ENCODE measurements at regions not wholly inside any gene's neighbourhood (a gene's known extent, or its start where the extent isn't known, plus 50 kb on each side); places are given as distances from the start of the nearest gene placed in this dataset.
"Not testable (repeated sequence)": the region's sequence is repeated elsewhere in the genome, so short reads cannot be mapped to it uniquely, and the experiment has no call there.

DNA sequence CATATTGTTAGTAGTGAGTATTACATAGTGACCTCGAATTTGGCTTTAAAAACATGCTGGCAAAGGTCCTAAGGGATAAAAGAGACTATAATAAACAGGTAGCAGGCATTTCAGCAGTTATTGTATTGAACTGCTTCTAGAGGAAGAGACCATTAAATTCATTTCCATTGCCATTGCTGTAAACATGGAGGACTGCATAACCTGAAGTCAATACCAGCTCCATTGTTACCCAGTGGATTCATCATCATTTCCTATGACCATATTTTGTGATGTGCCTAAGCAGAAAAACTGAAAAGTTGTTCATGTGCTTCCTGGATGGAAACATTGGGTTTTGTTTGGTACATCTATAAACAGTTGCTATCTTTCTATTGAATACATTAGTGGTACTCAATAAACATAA is 482.5 kb upstream of the UBE2E2 start:
- Histone ChIP-seq H3K27me3 (ENCODE audit: insufficient read depth, low read length) (no peaks in the 10 kb centered on the region), H3K4me1 (ENCODE audit: insufficient read depth, low read length) (no peaks in the 10 kb centered on the region), H3K4me3 (ENCODE audit: low read length) (no peak overlapping the region), H3K27ac (ENCODE audit: low read length) (no peak overlapping the region), H3K36me3 (ENCODE audit: insufficient read depth, low read depth, low read length) (no peaks in the 10 kb centered on the region), H3K9me3 (ENCODE audit: insufficient read depth, low read depth, low read length) (no peaks in the 10 kb centered on the region), H3K9ac (ENCODE audit: low read depth, low read length) (no peak overlapping the region)

DNA sequence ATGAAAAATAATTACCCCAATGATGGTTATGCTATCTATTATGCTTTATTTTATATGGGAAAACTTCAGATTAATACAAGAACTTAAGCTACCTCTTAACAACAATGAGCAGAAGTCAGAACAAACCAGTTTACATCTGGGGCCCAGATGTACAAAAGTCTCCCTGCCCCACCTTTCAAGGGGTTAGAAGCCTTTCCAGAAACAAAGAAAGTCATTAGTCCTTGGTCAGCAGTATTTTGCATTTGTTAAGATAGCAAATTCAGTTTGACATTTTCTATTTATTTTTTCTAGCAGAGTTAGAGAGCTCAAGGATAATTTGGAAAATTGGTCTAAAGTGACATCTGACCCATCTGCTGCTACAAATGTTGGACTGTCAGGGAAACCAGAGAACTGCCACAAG is 478.7 kb upstream of the UBE2E2 start:
- Histone ChIP-seq H3K9ac (ENCODE audit: low read depth, low read length) (no peak overlapping the region), H3K4me3 (ENCODE audit: low read length) (no peak overlapping the region), H3K9me3 (ENCODE audit: insufficient read depth, low read depth, low read length) (no peaks in the 10 kb centered on the region), H3K27ac (ENCODE audit: low read length) (no peak overlapping the region), H3K27me3 (ENCODE audit: insufficient read depth, low read length) (no peaks in the 10 kb centered on the region), H3K4me1 (ENCODE audit: insufficient read depth, low read length) (peaks cover 4% of the 10 kb centered on the region; the same call in 1 of the 2 replicates), H3K36me3 (ENCODE audit: insufficient read depth, low read depth, low read length) (no peaks in the 10 kb centered on the region)

DNA sequence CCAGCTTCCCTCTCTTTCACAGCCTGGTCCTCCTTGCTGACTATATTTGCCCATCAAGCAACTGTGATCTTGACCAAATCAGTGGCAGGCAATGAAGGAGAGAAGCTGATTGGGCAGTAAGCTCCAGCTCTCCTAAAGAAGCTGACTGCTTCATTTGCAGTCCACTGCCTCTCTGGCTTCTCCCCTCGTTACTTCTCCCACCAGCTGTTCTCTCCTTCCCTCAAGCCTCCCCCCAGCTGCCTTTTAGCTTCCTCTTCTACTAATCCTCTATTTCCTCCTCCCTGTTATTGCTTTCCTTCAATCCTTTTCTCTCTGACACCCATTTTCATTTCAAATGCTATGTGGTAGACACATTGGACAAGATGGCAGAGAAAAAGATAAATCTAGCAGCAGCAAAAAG is 474.7 kb upstream of the UBE2E2 start:
- Histone ChIP-seq H3K27ac (ENCODE audit: low read length) (no peak overlapping the region), H3K9me3 (ENCODE audit: insufficient read depth, low read depth, low read length) (no peaks in the 10 kb centered on the region), H3K4me3 (ENCODE audit: low read length) (no peak overlapping the region), H3K36me3 (ENCODE audit: insufficient read depth, low read depth, low read length) (no peaks in the 10 kb centered on the region), H3K27me3 (ENCODE audit: insufficient read depth, low read length) (no peaks in the 10 kb centered on the region), H3K9ac (ENCODE audit: low read depth, low read length) (no peak overlapping the region), H3K4me1 (ENCODE audit: insufficient read depth, low read length) (peaks cover 4% of the 10 kb centered on the region; the same call in 1 of the 2 replicates)

DNA sequence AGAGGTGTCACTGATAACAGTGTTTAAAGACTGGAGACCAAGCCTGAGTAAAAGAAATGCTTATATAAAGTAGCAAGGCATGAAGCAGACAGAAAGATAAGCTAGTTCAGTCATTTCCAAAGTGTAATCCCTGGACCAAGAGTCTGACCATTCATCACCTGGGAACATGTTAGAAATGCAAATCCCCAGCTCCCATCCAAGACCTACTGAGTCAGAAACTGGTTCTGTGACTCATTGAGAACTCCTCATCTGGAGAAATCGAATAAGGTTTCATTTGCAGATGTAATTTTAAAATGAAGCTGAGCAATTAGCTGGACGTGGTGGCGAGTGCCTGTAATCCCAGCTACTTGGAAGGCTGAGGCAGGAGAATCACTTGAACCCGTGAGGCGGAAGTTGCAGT is 473.9 kb upstream of the UBE2E2 start:
- no peak overlapping the region for H3K9ac ChIP-seq (ENCODE audit: low read depth, low read length)
- peaks cover 4% of the 10 kb centered on the region; the same call in 1 of the 2 replicates for H3K4me1 ChIP-seq (ENCODE audit: insufficient read depth, low read length)
- H3K36me3 ChIP-seq (ENCODE audit: insufficient read depth, low read depth, low read length), result no peaks in the 10 kb centered on the region
- no peaks in the 10 kb centered on the region for H3K9me3 ChIP-seq (ENCODE audit: insufficient read depth, low read depth, low read length)
- H3K27me3 ChIP-seq (ENCODE audit: insufficient read depth, low read length), result no peaks in the 10 kb centered on the region
- no peak overlapping the region for H3K4me3 ChIP-seq (ENCODE audit: low read length)
- no peak overlapping the region for H3K27ac ChIP-seq (ENCODE audit: low read length)

DNA sequence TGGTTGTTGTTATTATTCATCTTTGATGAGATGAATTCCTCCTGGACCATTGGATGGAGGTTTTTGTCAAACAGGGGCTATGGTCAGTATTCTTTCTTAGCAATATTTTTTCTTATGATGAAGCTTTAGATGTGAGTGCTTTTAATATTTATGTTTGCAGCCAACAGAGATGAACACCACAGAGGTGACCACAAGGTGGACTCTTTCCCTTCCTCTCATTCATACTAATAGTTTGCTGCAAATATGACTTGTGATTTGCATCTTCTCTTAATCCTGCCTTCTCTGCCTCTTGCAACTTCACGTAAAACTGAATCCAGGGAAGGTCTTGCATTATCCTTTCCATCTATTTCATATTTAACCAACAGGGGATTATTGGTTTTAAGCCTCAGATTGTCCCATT is 473.1 kb upstream of the UBE2E2 start:
- no peak overlapping the region for H3K9ac ChIP-seq (ENCODE audit: low read depth, low read length)
- no peaks in the 10 kb centered on the region for H3K9me3 ChIP-seq (ENCODE audit: insufficient read depth, low read depth, low read length)
- H3K27ac ChIP-seq (ENCODE audit: low read length), result no peak overlapping the region
- no peaks in the 10 kb centered on the region for H3K27me3 ChIP-seq (ENCODE audit: insufficient read depth, low read length)
- no peak overlapping the region for H3K4me3 ChIP-seq (ENCODE audit: low read length)
- H3K36me3 ChIP-seq (ENCODE audit: insufficient read depth, low read depth, low read length), result no peaks in the 10 kb centered on the region
- H3K4me1 ChIP-seq (ENCODE audit: insufficient read depth, low read length), result peaks cover 4% of the 10 kb centered on the region; the same call in 1 of the 2 replicates

DNA sequence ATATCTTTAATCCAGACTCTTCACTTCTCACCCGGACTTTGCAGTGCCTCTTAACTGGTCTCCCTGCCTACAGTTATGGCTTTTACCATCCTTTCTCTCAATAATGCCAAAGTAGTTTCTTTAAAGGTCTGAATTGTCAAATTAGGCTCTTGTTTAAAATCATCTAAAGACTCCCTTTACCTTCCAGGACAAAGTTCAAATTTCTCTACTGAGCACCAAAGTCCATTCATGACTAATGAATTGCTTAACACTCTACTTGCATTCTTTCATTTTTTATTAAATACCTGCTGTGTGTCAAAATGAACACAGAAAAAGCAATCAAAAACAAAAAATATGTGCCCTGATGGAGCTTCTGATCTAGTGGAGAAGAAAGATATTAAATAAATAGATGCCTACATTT is 472.4 kb upstream of the UBE2E2 start:
- Histone ChIP-seq H3K9me3 (ENCODE audit: insufficient read depth, low read depth, low read length) (no peaks in the 10 kb centered on the region), H3K4me3 (ENCODE audit: low read length) (no peak overlapping the region), H3K27me3 (ENCODE audit: insufficient read depth, low read length) (no peaks in the 10 kb centered on the region), H3K9ac (ENCODE audit: low read depth, low read length) (no peak overlapping the region), H3K27ac (ENCODE audit: low read length) (no peak overlapping the region), H3K4me1 (ENCODE audit: insufficient read depth, low read length) (peaks cover 4% of the 10 kb centered on the region; the same call in 1 of the 2 replicates), H3K36me3 (ENCODE audit: insufficient read depth, low read depth, low read length) (no peaks in the 10 kb centered on the region)

DNA sequence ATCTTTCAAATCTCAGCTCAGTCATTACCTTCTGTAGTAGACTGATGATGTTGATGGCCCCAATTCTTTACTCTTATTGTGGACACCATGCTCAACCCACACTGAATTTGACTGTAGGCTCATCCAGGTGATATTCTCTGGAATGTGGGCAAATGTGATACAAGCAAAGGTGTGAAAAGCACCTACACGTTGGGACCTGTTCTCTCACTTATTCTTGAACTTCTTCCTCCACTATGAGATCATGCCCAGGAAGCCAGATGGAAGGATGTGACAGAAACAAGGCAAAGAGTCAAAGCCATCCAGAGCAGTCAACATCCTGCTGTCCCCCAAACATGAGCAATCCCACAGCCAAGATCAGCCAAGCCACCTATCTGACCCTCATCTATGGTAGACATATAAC is 471.2 kb upstream of the UBE2E2 start:
- Histone ChIP-seq H3K27ac (ENCODE audit: low read length) (no peak overlapping the region), H3K4me3 (ENCODE audit: low read length) (no peak overlapping the region), H3K27me3 (ENCODE audit: insufficient read depth, low read length) (no peaks in the 10 kb centered on the region), H3K9me3 (ENCODE audit: insufficient read depth, low read depth, low read length) (no peaks in the 10 kb centered on the region), H3K4me1 (ENCODE audit: insufficient read depth, low read length) (peaks cover 4% of the 10 kb centered on the region; the same call in 1 of the 2 replicates), H3K36me3 (ENCODE audit: insufficient read depth, low read depth, low read length) (no peaks in the 10 kb centered on the region), H3K9ac (ENCODE audit: low read depth, low read length) (no peak overlapping the region)

DNA sequence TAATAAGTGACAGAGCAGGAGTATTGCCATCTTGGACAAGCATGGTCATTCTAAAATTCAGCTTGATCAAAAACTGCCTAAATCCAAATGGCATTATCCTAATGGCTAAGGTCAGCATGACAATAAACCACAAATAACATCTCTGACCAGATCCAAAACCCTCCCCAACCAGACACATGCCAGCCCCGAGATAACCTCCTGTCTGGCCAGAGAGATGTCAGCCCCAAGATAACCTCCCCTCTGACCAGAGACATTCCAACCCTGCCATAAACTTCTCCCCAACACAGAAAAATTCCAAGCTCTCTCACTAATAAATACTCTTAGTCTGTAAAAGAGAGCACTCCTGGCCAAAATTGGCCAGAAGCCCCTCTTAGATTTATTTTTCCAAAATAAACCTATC is 470.5 kb upstream of the UBE2E2 start:
- Histone ChIP-seq H3K9ac (ENCODE audit: low read depth, low read length) (no peak overlapping the region), H3K4me3 (ENCODE audit: low read length) (no peak overlapping the region), H3K27ac (ENCODE audit: low read length) (no peak overlapping the region), H3K27me3 (ENCODE audit: insufficient read depth, low read length) (no peaks in the 10 kb centered on the region), H3K36me3 (ENCODE audit: insufficient read depth, low read depth, low read length) (no peaks in the 10 kb centered on the region), H3K4me1 (ENCODE audit: insufficient read depth, low read length) (peaks cover 4% of the 10 kb centered on the region; the same call in 1 of the 2 replicates), H3K9me3 (ENCODE audit: insufficient read depth, low read depth, low read length) (no peaks in the 10 kb centered on the region)

DNA sequence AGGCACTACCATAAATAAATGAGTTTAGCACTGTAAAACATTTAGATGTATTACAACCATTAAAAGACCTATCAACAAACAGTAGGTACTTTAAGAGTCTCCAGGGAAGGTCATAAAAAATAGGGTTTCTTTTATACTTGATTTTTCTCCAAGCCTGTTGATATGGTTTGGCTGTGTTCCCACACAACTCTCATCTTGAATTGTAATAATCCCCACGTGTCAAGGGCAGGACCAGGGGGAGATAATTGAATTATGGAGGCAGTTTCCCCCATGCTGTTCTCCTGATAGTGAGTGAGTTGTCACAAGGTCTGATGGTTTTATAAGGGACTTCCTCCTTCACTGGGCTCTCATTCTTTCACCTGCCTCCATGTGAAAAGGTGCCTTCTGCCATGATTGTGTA is 468.9 kb upstream of the UBE2E2 start:
- no peaks in the 10 kb centered on the region for H3K27me3 ChIP-seq (ENCODE audit: insufficient read depth, low read length)
- no peaks in the 10 kb centered on the region for H3K36me3 ChIP-seq (ENCODE audit: insufficient read depth, low read depth, low read length)
- no peak overlapping the region for H3K27ac ChIP-seq (ENCODE audit: low read length)
- H3K9me3 ChIP-seq (ENCODE audit: insufficient read depth, low read depth, low read length), result no peaks in the 10 kb centered on the region
- no peak overlapping the region for H3K9ac ChIP-seq (ENCODE audit: low read depth, low read length)
- H3K4me1 ChIP-seq (ENCODE audit: insufficient read depth, low read length), result no peaks in the 10 kb centered on the region; the same call in 1 of the 2 replicates
- H3K4me3 ChIP-seq (ENCODE audit: low read length), result no peak overlapping the region

DNA sequence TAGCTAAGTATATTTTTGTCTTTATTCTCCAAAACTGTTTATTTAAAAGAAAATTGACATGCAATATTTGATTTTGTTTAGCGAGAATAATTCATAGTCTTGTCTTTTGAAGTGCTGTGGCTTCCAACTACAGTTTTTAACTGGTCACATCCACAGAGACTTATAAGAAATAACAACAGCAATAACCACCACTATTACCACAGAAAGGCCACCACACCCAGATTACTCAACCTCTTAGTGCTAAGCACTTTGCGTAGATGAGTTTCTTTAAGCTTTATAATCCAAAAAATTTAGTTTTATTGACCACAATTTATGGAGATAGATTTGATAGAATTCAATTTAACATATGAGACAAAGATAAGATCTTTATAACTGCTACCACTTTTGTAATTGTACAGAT is 468.4 kb upstream of the UBE2E2 start:
- Histone ChIP-seq H3K27me3 (ENCODE audit: insufficient read depth, low read length) (no peaks in the 10 kb centered on the region), H3K4me3 (ENCODE audit: low read length) (no peak overlapping the region), H3K4me1 (ENCODE audit: insufficient read depth, low read length) (no peaks in the 10 kb centered on the region; the same call in 1 of the 2 replicates)

DNA sequence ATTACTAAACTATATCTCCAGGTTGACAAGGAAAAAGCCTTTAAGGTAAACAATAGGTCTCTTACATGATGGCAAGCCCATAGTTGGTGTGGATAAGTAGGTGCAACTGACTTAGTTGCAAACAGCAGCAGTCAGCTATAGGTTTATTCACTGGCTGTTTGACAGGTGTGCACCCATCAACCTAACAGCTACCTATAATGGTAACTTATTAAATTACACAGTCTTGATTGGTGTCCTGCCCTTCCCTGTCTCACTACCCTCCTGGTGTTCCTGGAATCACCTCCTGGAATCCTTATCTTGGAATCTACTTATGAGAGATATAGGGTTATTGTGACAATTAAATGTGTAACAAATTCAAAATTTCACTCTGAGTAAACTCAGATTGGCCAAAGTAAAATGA is 467.8 kb upstream of the UBE2E2 start:
- Histone ChIP-seq H3K27ac (ENCODE audit: low read length) (no peak overlapping the region), H3K9me3 (ENCODE audit: insufficient read depth, low read depth, low read length) (no peaks in the 10 kb centered on the region), H3K36me3 (ENCODE audit: insufficient read depth, low read depth, low read length) (no peaks in the 10 kb centered on the region), H3K27me3 (ENCODE audit: insufficient read depth, low read length) (no peaks in the 10 kb centered on the region), H3K4me3 (ENCODE audit: low read length) (no peak overlapping the region), H3K9ac (ENCODE audit: low read depth, low read length) (no peak overlapping the region), H3K4me1 (ENCODE audit: insufficient read depth, low read length) (no peaks in the 10 kb centered on the region; the same call in 1 of the 2 replicates)

More for the DNA sequence above, 468.4 kb upstream of the UBE2E2 start:
- Histone ChIP-seq H3K9me3 (ENCODE audit: insufficient read depth, low read depth, low read length) (no peaks in the 10 kb centered on the region), H3K36me3 (ENCODE audit: insufficient read depth, low read depth, low read length) (no peaks in the 10 kb centered on the region), H3K27ac (ENCODE audit: low read length) (no peak overlapping the region), H3K9ac (ENCODE audit: low read depth, low read length) (no peak overlapping the region)

DNA sequence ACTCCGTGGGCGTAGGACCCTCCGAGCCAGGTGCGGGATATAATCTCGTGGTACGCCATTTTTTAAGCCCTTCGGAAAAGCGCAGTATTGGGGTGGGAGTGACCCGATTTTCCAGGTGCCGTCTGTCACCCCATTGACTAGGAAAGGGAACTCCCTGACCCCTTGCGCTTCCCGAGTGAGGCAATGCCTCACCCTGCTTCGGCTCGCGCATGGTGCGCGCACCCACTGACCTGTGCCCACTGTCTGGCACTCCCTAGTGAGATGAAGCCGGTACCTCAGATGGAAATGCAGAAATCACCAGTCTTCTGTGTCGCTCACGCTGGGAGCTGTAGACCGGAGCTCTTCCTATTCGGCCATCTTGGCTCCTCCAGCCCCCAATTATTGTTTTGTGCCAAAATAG is 459.7 kb upstream of the UBE2E2 start:
- not testable (repeated sequence) for H3K9me3 ChIP-seq (ENCODE audit: insufficient read depth, low read depth, low read length); H3K36me3 ChIP-seq (ENCODE audit: insufficient read depth, low read depth, low read length); H3K4me1 ChIP-seq (ENCODE audit: insufficient read depth, low read length); H3K9ac ChIP-seq (ENCODE audit: low read depth, low read length); H3K27ac ChIP-seq (ENCODE audit: low read length); H3K4me3 ChIP-seq (ENCODE audit: low read length); H3K27me3 ChIP-seq (ENCODE audit: insufficient read depth, low read length)

DNA sequence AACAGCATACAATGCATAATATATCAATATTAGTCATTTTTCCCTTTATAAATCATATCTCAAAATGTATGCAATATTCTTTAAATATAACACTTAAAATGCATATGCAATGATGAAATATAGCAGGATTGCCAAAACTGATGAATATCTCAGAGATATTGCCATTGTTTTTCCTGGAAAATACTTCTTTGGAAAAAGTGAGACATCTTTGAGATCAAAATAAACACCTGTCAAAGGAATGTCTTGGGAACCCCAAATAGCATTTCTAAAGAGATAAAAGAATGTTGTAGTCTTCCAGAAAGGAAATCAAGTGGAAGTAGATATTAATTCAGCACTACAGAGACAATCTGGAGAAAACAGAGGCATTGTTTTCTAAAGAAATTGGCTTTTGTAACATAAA is 457.8 kb upstream of the UBE2E2 start:
- Histone ChIP-seq H3K9ac (ENCODE audit: low read depth, low read length) (no peak overlapping the region), H3K4me3 (ENCODE audit: low read length) (no peak overlapping the region), H3K36me3 (ENCODE audit: insufficient read depth, low read depth, low read length) (no peaks in the 10 kb centered on the region)

More for the DNA sequence above, 457.8 kb upstream of the UBE2E2 start:
- Histone ChIP-seq H3K9me3 (ENCODE audit: insufficient read depth, low read depth, low read length) (no peaks in the 10 kb centered on the region), H3K4me1 (ENCODE audit: insufficient read depth, low read length) (no peaks in the 10 kb centered on the region; the same call in 1 of the 2 replicates), H3K27ac (ENCODE audit: low read length) (no peak overlapping the region), H3K27me3 (ENCODE audit: insufficient read depth, low read length) (no peaks in the 10 kb centered on the region)
